ENCODE measurements at regions not wholly inside any gene's neighbourhood (a gene's known extent, or its start where the extent isn't known, plus 50 kb on each side); places are given as distances from the start of the nearest gene placed in this dataset.

DNA sequence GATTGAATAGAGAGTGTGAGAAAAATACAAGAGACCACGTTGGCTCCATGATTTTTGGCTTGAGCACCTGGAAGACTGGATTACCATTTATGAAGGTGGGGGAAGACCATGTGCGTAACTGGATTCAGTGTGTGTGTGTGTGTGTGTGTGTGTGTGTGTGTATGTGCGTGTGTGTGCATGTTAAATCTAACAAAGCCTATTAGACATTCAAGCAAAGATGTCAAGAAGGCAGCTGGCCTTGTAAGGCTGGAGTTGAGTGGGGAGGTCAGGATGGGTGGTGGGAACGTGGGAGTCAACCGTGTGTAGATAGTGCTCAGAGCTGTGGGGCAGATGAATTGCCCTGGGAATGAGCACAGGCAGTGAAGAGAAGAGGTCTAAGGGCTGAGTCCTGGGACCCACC is 293.8 kb upstream of the POU3F1 start:
- no peak for ATAC-seq
- TF ChIP-seq, protein P1, sequence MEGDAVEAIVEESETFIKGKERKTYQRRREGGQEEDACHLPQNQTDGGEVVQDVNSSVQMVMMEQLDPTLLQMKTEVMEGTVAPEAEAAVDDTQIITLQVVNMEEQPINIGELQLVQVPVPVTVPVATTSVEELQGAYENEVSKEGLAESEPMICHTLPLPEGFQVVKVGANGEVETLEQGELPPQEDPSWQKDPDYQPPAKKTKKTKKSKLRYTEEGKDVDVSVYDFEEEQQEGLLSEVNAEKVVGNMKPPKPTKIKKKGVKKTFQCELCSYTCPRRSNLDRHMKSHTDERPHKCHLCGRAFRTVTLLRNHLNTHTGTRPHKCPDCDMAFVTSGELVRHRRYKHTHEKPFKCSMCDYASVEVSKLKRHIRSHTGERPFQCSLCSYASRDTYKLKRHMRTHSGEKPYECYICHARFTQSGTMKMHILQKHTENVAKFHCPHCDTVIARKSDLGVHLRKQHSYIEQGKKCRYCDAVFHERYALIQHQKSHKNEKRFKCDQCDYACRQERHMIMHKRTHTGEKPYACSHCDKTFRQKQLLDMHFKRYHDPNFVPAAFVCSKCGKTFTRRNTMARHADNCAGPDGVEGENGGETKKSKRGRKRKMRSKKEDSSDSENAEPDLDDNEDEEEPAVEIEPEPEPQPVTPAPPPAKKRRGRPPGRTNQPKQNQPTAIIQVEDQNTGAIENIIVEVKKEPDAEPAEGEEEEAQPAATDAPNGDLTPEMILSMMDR (IDR thresholded peaks at IDR 0.05), result no peak
- WGBS, 3 donors, result 77 to 83% (median 82%) methylated on average over 5 of the region's 5 CpGs
- H3K27ac ChIP-seq, result no peak overlapping the region
- intact Hi-C loops (cut with DNase I), result no loop called here
- no peaks in the 10 kb centered on the region for H3K9me3 ChIP-seq
- H3K4me1 ChIP-seq, result no peaks in the 10 kb centered on the region
- H3K27me3 ChIP-seq (ENCODE audit: insufficient read depth in 3 of 3, low read length in 2 of 3), result peaks cover 0 to 11% (median 0%) of the 10 kb centered on the region in 3 donors
- H3K4me3 ChIP-seq, result no peak overlapping the region
- no peak for DNase-seq
- no peaks in the 10 kb centered on the region for H3K36me3 ChIP-seq (ENCODE audit: insufficient read depth in 1 of 2, low read depth in 1 of 2)

DNA sequence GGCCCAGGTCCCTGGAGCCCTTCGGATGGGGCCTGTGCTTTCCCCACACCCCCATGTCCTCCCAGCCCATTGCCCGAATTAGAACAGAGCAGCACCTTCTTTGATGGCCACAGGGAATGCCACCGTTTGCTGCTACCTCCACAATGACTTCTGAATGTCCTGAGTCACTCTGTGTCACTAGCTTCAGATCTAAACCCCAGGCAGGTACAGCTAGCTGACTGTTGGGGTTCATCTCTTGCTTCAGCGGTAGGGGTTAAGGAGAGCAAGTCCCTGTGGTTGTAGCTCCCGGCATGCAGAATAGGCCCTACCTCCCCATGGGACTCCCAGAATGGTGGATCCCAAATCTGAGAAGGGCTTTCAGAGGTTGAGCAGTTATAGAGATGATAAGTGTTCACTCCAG is 291.1 kb upstream of the POU3F1 start:
- Histone ChIP-seq H3K4me3 (no peak overlapping the region), H3K27ac (no peak overlapping the region), H3K9me3 (no peaks in the 10 kb centered on the region), H3K4me1 (no peaks in the 10 kb centered on the region), H3K36me3 (ENCODE audit: insufficient read depth in 1 of 2, low read depth in 1 of 2) (no peaks in the 10 kb centered on the region), H3K27me3 (ENCODE audit: insufficient read depth in 3 of 3, low read length in 2 of 3) (peaks cover 0 to 26% (median 0%) of the 10 kb centered on the region in 3 donors)
- 61 to 66% (median 62%) methylated on average over 5 of the region's 5 CpGs for WGBS, 3 donors
- ATAC-seq, result no peak
- DNase-seq, result no peak
- intact Hi-C loops (cut with DNase I), result no loop called here
- TF ChIP-seq, protein P1 (IDR thresholded peaks at IDR 0.05), result no peak

DNA sequence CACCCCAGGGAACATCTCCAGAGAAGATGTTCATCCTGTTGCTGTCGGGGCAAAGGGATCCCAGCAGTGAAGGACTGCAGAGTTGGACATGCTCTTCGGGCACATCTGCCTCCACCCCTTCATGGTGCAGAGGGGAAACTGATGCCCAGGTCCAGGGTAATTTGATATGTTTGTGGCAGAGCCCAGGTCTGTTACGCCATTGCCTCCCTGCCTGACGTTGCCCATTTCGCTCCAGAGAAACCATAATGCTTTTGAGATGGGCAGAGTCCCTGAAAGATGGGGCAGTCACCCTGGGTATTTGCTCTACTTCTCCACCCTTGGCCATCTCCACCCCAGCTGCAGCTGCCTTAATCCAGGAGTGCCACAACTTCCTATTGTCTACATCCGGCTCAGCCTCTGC is 290.4 kb upstream of the POU3F1 start:
- WGBS, 3 donors, result 62 to 64% (median 62%) methylated on average over 6 of the region's 6 CpGs
- intact Hi-C loops (cut with DNase I), result no loop called here
- H3K9me3 ChIP-seq, result no peaks in the 10 kb centered on the region
- H3K27ac ChIP-seq, result no peak overlapping the region
- no peak overlapping the region for H3K4me3 ChIP-seq
- no peaks in the 10 kb centered on the region for H3K36me3 ChIP-seq (ENCODE audit: insufficient read depth in 1 of 2, low read depth in 1 of 2)
- H3K4me1 ChIP-seq, result no peaks in the 10 kb centered on the region
- TF ChIP-seq, protein P1 (IDR thresholded peaks at IDR 0.05), result no peak
- ATAC-seq (no peak), DNase-seq (no peak)
- H3K27me3 ChIP-seq (ENCODE audit: insufficient read depth in 3 of 3, low read length in 2 of 3), result peaks cover 0 to 28% (median 0%) of the 10 kb centered on the region in 3 donors

DNA sequence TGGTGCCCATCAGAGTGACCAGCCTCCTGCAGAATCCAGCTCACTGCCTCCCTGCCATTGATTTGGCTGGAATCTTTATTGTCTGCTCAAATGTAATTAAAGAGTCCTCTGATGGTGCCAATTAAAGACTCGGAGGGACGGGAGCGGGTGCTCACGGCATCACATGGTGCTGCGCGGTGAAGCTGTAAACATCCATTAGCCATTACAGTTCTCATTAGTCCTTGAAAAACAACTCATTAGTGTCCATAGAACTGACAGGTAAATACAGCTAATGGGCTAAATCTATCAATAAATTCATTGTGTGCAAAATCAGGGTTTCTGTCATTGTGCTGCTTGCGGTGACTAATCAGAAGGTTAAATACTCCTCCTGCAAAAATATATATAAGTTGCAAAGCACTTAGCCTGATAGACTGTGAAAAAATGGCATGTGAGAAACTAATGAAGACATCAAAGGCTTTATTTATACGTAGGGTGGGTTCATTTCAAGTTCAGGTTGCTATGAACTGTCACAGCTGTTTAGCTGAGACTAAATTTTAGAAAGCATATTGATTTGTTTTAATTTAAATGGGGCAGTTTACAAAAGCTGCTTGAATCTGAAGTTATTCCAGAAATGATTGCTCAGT is 289.8 kb upstream of the POU3F1 start:
- Histone ChIP-seq H3K27ac (no peak overlapping the region), H3K36me3 (ENCODE audit: insufficient read depth in 1 of 2, low read depth in 1 of 2) (no peaks in the 10 kb centered on the region), H3K4me3 (no peak overlapping the region), H3K27me3 (ENCODE audit: insufficient read depth in 3 of 3, low read length in 2 of 3) (peaks cover 0 to 26% (median 0%) of the 10 kb centered on the region in 3 donors), H3K9me3 (no peaks in the 10 kb centered on the region), H3K4me1 (no peaks in the 10 kb centered on the region)
- TF ChIP-seq, protein P1 (IDR thresholded peaks at IDR 0.05), result no peak
- 74 to 84% (median 76%) methylated on average over 8 of the region's 8 CpGs for WGBS, 3 donors
- intact Hi-C loops (cut with DNase I), result no loop called here
- no peak for DNase-seq
- no peak for ATAC-seq

Measured in psoas muscle (tissue), 7 donors.